GM21619 (cell line): ENCODE measurements at regions not wholly inside any gene's neighbourhood (a gene's known extent, or its start where the extent isn't known, plus 50 kb on each side); places are given as distances from the start of the nearest gene placed in this dataset.
"Not testable (repeated sequence)": the region's sequence is repeated elsewhere in the genome, so short reads cannot be mapped to it uniquely, and the experiment has no call there.

Experiments
- ATAC-seq: cut with Tn5 transposase; IDR thresholded peaks from one replicate; pipeline ENCODE4 v1.9.1; 2021; ENCODE audit not compliant: unreplicated experiment

- no peak for ATAC-seq
Measured at GRCh38 chr15:38726187-38726586, 161.6 kb upstream of the RASGRP1 start.

- ATAC-seq, result no peak
Measured at GRCh38 chr15:38733331-38733730, 168.7 kb upstream of the RASGRP1 start.

- no peak for ATAC-seq
Measured at GRCh38 chr15:38740206-38740605, 175.6 kb upstream of the RASGRP1 start.

- no peak for ATAC-seq
Measured at GRCh38 chr15:38743147-38743546, 178.5 kb upstream of the RASGRP1 start.

- no peak for ATAC-seq
Measured at GRCh38 chr15:38745126-38745525, 180.5 kb upstream of the RASGRP1 start.

- no peak for ATAC-seq
Measured at GRCh38 chr15:38745626-38746025, 181.0 kb upstream of the RASGRP1 start.

GRCh38 chr15:38746211-38746610, 181.6 kb upstream of the RASGRP1 start:
- no peak for ATAC-seq

GRCh38 chr15:38748710-38749109, 184.1 kb upstream of the RASGRP1 start:
- ATAC-seq, result no peak

- no peak for ATAC-seq
Measured at GRCh38 chr15:38750786-38751185, 186.2 kb upstream of the RASGRP1 start.

- ATAC-seq, result no peak
Measured at GRCh38 chr15:38755718-38756117, 191.1 kb upstream of the RASGRP1 start.

- ATAC-seq, result no peak
Measured at GRCh38 chr15:38756441-38756840, 191.8 kb upstream of the RASGRP1 start.

GRCh38 chr15:38758043-38758442, 193.4 kb upstream of the RASGRP1 start:
- ATAC-seq, result no peak

- no peak for ATAC-seq
Measured at GRCh38 chr15:38761681-38762080, 197.1 kb upstream of the RASGRP1 start.

- ATAC-seq, result no peak
Measured at GRCh38 chr15:38768970-38769369, 204.4 kb upstream of the RASGRP1 start.

- no peak for ATAC-seq
Measured at GRCh38 chr15:38769492-38769891, 204.9 kb upstream of the RASGRP1 start.

GRCh38 chr15:38774076-38774475, 209.5 kb upstream of the RASGRP1 start:
- ATAC-seq, result not testable (repeated sequence)

- ATAC-seq, result no peak
Measured at GRCh38 chr15:38781196-38781595, 216.6 kb upstream of the RASGRP1 start.

GRCh38 chr15:38782156-38782555, 217.5 kb upstream of the RASGRP1 start:
- no peak for ATAC-seq

- no peak for ATAC-seq
Measured at GRCh38 chr15:38788918-38789317, 224.3 kb upstream of the RASGRP1 start.

- ATAC-seq, result no peak
Measured at GRCh38 chr15:38789566-38789965, 225.0 kb upstream of the RASGRP1 start.

GRCh38 chr15:38793206-38793810, 228.7 kb upstream of the RASGRP1 start:
- no peak for ATAC-seq

- ATAC-seq, result no peak
Measured at GRCh38 chr15:38795471-38796245, 231.0 kb upstream of the RASGRP1 start.

GRCh38 chr15:38796589-38796988, 232.0 kb upstream of the RASGRP1 start:
- ATAC-seq, result no peak
